ENCODE measurements at regions not wholly inside any gene's neighbourhood (a gene's known extent, or its start where the extent isn't known, plus 50 kb on each side); places are given as distances from the start of the nearest gene placed in this dataset.

DNA sequence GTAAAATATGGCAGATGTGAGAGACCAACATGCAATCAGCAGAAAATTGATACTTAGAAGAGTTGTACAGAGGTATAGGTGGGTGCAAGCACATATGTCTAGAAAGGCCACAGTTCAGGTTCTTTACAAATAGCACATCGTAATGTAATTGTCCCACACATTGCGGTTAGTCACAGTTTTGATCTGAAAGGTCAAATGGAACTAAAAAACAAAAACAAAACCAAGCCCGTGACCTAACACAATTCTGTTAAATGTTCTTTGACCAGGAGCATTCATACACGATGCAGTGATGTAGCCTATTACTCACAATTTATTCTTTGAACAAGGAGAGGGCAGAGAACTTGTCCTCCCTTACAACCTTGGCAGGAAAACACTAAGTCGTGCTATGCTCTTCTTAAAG is 108.9 kb upstream of the MAP4K3 start:
- no peak overlapping the region for H3K9ac ChIP-seq (replicated peaks in 1 of 4; ENCODE audit: extremely low read depth in 1 of 4, low read depth in 3 of 4, low read length in 3 of 4)

More for the DNA sequence above, 108.9 kb upstream of the MAP4K3 start:
- Histone ChIP-seq H3K14ac (ENCODE audit: insufficient read length) (no peak overlapping the region), H2AFZ (ENCODE audit: low read length) (no peak overlapping the region), H4K91ac (replicated peaks; ENCODE audit: insufficient read length, low read length) (no peak overlapping the region), H3K56ac (replicated peaks; ENCODE audit: insufficient read length, low read depth, low read length) (no peak overlapping the region), H3K4ac (replicated peaks; ENCODE audit: insufficient read length, low read depth, low read length) (no peak overlapping the region), H3K18ac (ENCODE audit: extremely low read depth, low read length) (no peak overlapping the region), H4K8ac (ENCODE audit: extremely low read depth, insufficient read depth, low read length) (no peak overlapping the region), H2AK5ac (ENCODE audit: low read depth, low read length) (no peak overlapping the region), H2BK5ac (ENCODE audit: low read depth, low read length) (no peak overlapping the region), H3K79me1 (ENCODE audit: low read depth, low read length) (no peaks in the 10 kb centered on the region), H3K36me3 (ENCODE audit: control insufficient read depth in 2 of 4, insufficient read depth in 4 of 4, low read length in 3 of 4) (no peaks in the 10 kb centered on the region), H3K4me1 (replicated peaks in 1 of 4; ENCODE audit: control insufficient read depth in 3 of 4, insufficient read depth in 4 of 4, low read length in 3 of 4) (no peaks in the 10 kb centered on the region), H3K79me2 (ENCODE audit: control insufficient read depth in 1 of 2, insufficient read depth in 2 of 2, low read length in 2 of 2) (no peaks in the 10 kb centered on the region), H2BK12ac (ENCODE audit: low read depth, low read length) (no peak overlapping the region), H3K4me3 (ENCODE audit: extremely low read depth in 1 of 4, insufficient read depth in 2 of 4, low read depth in 3 of 4, low read length in 4 of 4) (no peak overlapping the region), H3K27me3 (replicated peaks in 1 of 4; ENCODE audit: control insufficient read depth in 3 of 4, extremely low read depth in 1 of 4, insufficient read depth in 3 of 4, low read length in 3 of 4) (no peaks in the 10 kb centered on the region), H3K4me2 (ENCODE audit: insufficient read depth in 1 of 2, low read depth in 2 of 2, low read length in 2 of 2) (no peak overlapping the region), H3K9me3 (ENCODE audit: insufficient read depth in 2 of 2, low read depth in 1 of 2, low read length in 1 of 2) (peaks cover 0 to 6% of the 10 kb centered on the region in 2 experiments; a peak in 1 of 4 replicates), H2BK15ac (ENCODE audit: low read length) (no peak overlapping the region), H4K5ac (ENCODE audit: insufficient read length, low read depth, low read length) (no peak overlapping the region), H3K23ac (ENCODE audit: insufficient read length) (no peak overlapping the region), H2BK120ac (replicated peaks; ENCODE audit: low read depth, low read length) (no peak overlapping the region), H3K23me2 (ENCODE audit: low read depth, low read length) (no peaks in the 10 kb centered on the region), H4K20me1 (replicated peaks in 1 of 2; ENCODE audit: control insufficient read depth in 1 of 2, insufficient read depth in 2 of 2, low read length in 2 of 2) (no peaks in the 10 kb centered on the region), H2BK20ac (ENCODE audit: low read length) (no peak overlapping the region), H3K27ac (ENCODE audit: low read depth, low read length) (no peak overlapping the region)
- FAIRE-seq: no peak
- CTCF ChIA-PET (ENCODE audit: partially characterized antibody): no interaction called here
- POLR2A ChIA-PET (ENCODE audit: partially characterized antibody): no interaction called here
- no peak for DNase-seq (ENCODE audit: low read depth in 1 of 2, low spot score in 2 of 2)
- WGBS, 2 experiments (ENCODE audit: extremely low coverage in 1 of 2, insufficient coverage in 1 of 2, insufficient read length in 1 of 2, insufficient replicate concordance in 2 of 2, low coverage in 1 of 2, low lambda C conversion rate in 2 of 2, missing lambda C conversion rate in 1 of 2): 91% methylated on average over 5 of the region's 5 CpGs; no CpG with 5 or more reads in 1 of the 2 experiments
- no peak for TF ChIP-seq CBX5 (IDR thresholded peaks at IDR 0.05; ENCODE audit: low read depth, low read length)
- no peak for TF ChIP-seq HDAC6 (IDR thresholded peaks at IDR 0.05; ENCODE audit: low read depth, low read length)
- TF ChIP-seq RNF2 (IDR thresholded peaks at IDR 0.05; ENCODE audit: borderline replicate concordance, low read depth, low read length, missing control alignments, poor library complexity, severe bottlenecking): no peak
- TF ChIP-seq NRF1 (IDR thresholded peaks at IDR 0.05; ENCODE audit: low read depth, low read length): no peak

Measured in H1 (cell line).